NCI-H82 (cell line): ENCODE measurements at regions not wholly inside any gene's neighbourhood (a gene's known extent, or its start where the extent isn't known, plus 50 kb on each side); places are given as distances from the start of the nearest gene placed in this dataset.

Source experiments
- DNase-seq: peaks from one replicate; lab custom pipeline; 2025; lab: John Stamatoyannopoulos, UW

- peak; percentile 79 for DNase-seq
Observed at GRCh38 chr1:116232989-116233514, 121.9 kb downstream of the MAB21L3 start.

GRCh38 chr1:116234429-116234828 is 123.2 kb downstream of the MAB21L3 start:
- peak; percentile 78 for DNase-seq

GRCh38 chr1:116239916-116240315 is 128.7 kb downstream of the MAB21L3 start:
- no peak for DNase-seq

GRCh38 chr1:116242741-116243140 is 130.3 kb upstream of the ATP1A1 start:
- DNase-seq: no peak

GRCh38 chr1:116243333-116244054 is 129.6 kb upstream of the ATP1A1 start:
- no peak for DNase-seq

- DNase-seq: peak; percentile 44
Observed at GRCh38 chr1:116246174-116246573, 126.9 kb upstream of the ATP1A1 start.

- DNase-seq: no peak
Observed at GRCh38 chr1:116252271-116252670, 120.8 kb upstream of the ATP1A1 start.

- DNase-seq: peak; percentile 60
Observed at GRCh38 chr1:116252785-116253184, 120.3 kb upstream of the ATP1A1 start.

- DNase-seq: no peak
Observed at GRCh38 chr1:116253566-116254382, 119.3 kb upstream of the ATP1A1 start.

- DNase-seq: no peak
Observed at GRCh38 chr1:116254776-116255175, 118.3 kb upstream of the ATP1A1 start.

GRCh38 chr1:116255486-116256285 is 117.4 kb upstream of the ATP1A1 start:
- peak; percentile 90 for DNase-seq

- DNase-seq: no peak
Observed at GRCh38 chr1:116256286-116256649, 116.8 kb upstream of the ATP1A1 start.

- no peak for DNase-seq
Observed at GRCh38 chr1:116256875-116257274, 116.2 kb upstream of the ATP1A1 start.

- DNase-seq: peak; percentile 11
Observed at GRCh38 chr1:116257341-116257767, 115.7 kb upstream of the ATP1A1 start.

GRCh38 chr1:116257836-116258235 is 115.2 kb upstream of the ATP1A1 start:
- DNase-seq: no peak

GRCh38 chr1:116258668-116259419 is 114.2 kb upstream of the ATP1A1 start:
- no peak for DNase-seq

GRCh38 chr1:116259663-116260062 is 113.4 kb upstream of the ATP1A1 start:
- DNase-seq: no peak

GRCh38 chr1:116260115-116260514 is 112.9 kb upstream of the ATP1A1 start:
- no peak for DNase-seq

- DNase-seq: no peak
Observed at GRCh38 chr1:116260621-116261020, 112.4 kb upstream of the ATP1A1 start.

- DNase-seq: no peak
Observed at GRCh38 chr1:116261227-116261626, 111.8 kb upstream of the ATP1A1 start.

GRCh38 chr1:116262207-116262994 is 110.6 kb upstream of the ATP1A1 start:
- peak; percentile 41 for DNase-seq
